ENCODE measurements at regions not wholly inside any gene's neighbourhood (a gene's known extent, or its start where the extent isn't known, plus 50 kb on each side); places are given as distances from the start of the nearest gene placed in this dataset.
"Not testable (repeated sequence)": the region's sequence is repeated elsewhere in the genome, so short reads cannot be mapped to it uniquely, and the experiment has no call there.

- in situ Hi-C loops (cut with HindIII; ENCODE audit: low sequenced_read_pairs): no loop called here
- DNase-seq (ENCODE audit: low read depth): no peak
- TF ChIP-seq CTCF (IDR thresholded peaks at IDR 0.05; ENCODE audit: low read depth, low read length, missing control alignments): no peak
- no peak overlapping the region for H3K4me3 ChIP-seq (ENCODE audit: low read depth, low read length)
Observed at GRCh38 chr10:23824822-23825221, 384.1 kb upstream of the KIAA1217 start.

GRCh38 chr10:23826421-23826820, 382.5 kb upstream of the KIAA1217 start:
- H3K4me3 ChIP-seq (ENCODE audit: low read depth, low read length): no peak overlapping the region
- DNase-seq (ENCODE audit: low read depth): no peak
- in situ Hi-C loops (cut with HindIII; ENCODE audit: low sequenced_read_pairs): no loop called here
- no peak for TF ChIP-seq CTCF (IDR thresholded peaks at IDR 0.05; ENCODE audit: low read depth, low read length, missing control alignments)

GRCh38 chr10:23829556-23829955, 379.4 kb upstream of the KIAA1217 start:
- no peak overlapping the region for H3K4me3 ChIP-seq (ENCODE audit: low read depth, low read length)
- no peak for TF ChIP-seq CTCF (IDR thresholded peaks at IDR 0.05; ENCODE audit: low read depth, low read length, missing control alignments)
- no peak for DNase-seq (ENCODE audit: low read depth)
- in situ Hi-C loops (cut with HindIII; ENCODE audit: low sequenced_read_pairs): no loop called here

- no peak for DNase-seq (ENCODE audit: low read depth)
- H3K4me3 ChIP-seq (ENCODE audit: low read depth, low read length): no peak overlapping the region
- in situ Hi-C loops (cut with HindIII; ENCODE audit: low sequenced_read_pairs): loop anchor here (5.0 kb wide), 2 partner anchors 43 to 68 kb away; no protein-coding TSS in a partner anchor
- TF ChIP-seq CTCF (IDR thresholded peaks at IDR 0.05; ENCODE audit: low read depth, low read length, missing control alignments): no peak
Observed at GRCh38 chr10:23834091-23834490, 374.8 kb upstream of the KIAA1217 start.

GRCh38 chr10:23850631-23851030, 358.3 kb upstream of the KIAA1217 start:
- TF ChIP-seq CTCF (IDR thresholded peaks at IDR 0.05; ENCODE audit: low read depth, low read length, missing control alignments): no peak
- no peak overlapping the region for H3K4me3 ChIP-seq (ENCODE audit: low read depth, low read length)
- in situ Hi-C loops (cut with HindIII; ENCODE audit: low sequenced_read_pairs): no loop called here
- DNase-seq (ENCODE audit: low read depth): no peak

GRCh38 chr10:23859598-23859997, 349.3 kb upstream of the KIAA1217 start:
- in situ Hi-C loops (cut with HindIII; ENCODE audit: low sequenced_read_pairs): no loop called here
- no peak for TF ChIP-seq CTCF (IDR thresholded peaks at IDR 0.05; ENCODE audit: low read depth, low read length, missing control alignments)

GRCh38 chr10:23864631-23865147, 344.2 kb upstream of the KIAA1217 start:
- H3K4me3 ChIP-seq (ENCODE audit: low read depth, low read length): no peak overlapping the region
- in situ Hi-C loops (cut with HindIII; ENCODE audit: low sequenced_read_pairs): no loop called here
- DNase-seq (ENCODE audit: low read depth): no peak
- no peak for TF ChIP-seq CTCF (IDR thresholded peaks at IDR 0.05; ENCODE audit: low read depth, low read length, missing control alignments)

More at GRCh38 chr10:23859598-23859997, 349.3 kb upstream of the KIAA1217 start:
- no peak overlapping the region for H3K4me3 ChIP-seq (ENCODE audit: low read depth, low read length)
- DNase-seq (ENCODE audit: low read depth): no peak

- DNase-seq (ENCODE audit: low read depth); in situ Hi-C loops (cut with HindIII; ENCODE audit: low sequenced_read_pairs); H3K4me3 ChIP-seq (ENCODE audit: low read depth, low read length): not testable (repeated sequence)
Observed at GRCh38 chr10:23866985-23867384, 342.0 kb upstream of the KIAA1217 start.
